Nephron (organoid): ENCODE measurements at regions not wholly inside any gene's neighbourhood (a gene's known extent, or its start where the extent isn't known, plus 50 kb on each side); places are given as distances from the start of the nearest gene placed in this dataset.
A peak's percentile ranks its signal among the peaks of the same experiment; 100 is the strongest.

Experiments
- H3K27ac Mint-ChIP-seq, 3 experiments: 2 replicates each; pipeline ENCODE4 v1.8.0; 2020; ENCODE audit warnings: mixed read lengths in 3 of 3, mild to moderate bottlenecking in 2 of 3, moderate library complexity in 1 of 3
- H3K27me3 Mint-ChIP-seq: 2 replicates; pipeline ENCODE4 v1.8.0; 2021; ENCODE audit warnings: low read depth, mild to moderate bottlenecking, moderate library complexity, mixed read lengths
- H3K36me3 Mint-ChIP-seq: 2 replicates; pipeline ENCODE4 v1.8.0; 2020; ENCODE audit warnings: low read depth, mixed read lengths
- H3K4me1 Mint-ChIP-seq: 2 replicates; pipeline ENCODE4 v1.8.0; 2020; ENCODE audit warnings: mixed read lengths
- H3K4me3 Mint-ChIP-seq, 3 experiments: 2 replicates each; pipeline ENCODE4 v1.8.0; 2020; ENCODE audit warnings: mild to moderate bottlenecking in 3 of 3, mixed read lengths in 3 of 3, moderate library complexity in 2 of 3
- H3K9me3 Mint-ChIP-seq: 2 replicates; pipeline ENCODE4 v1.8.0; 2020; ENCODE audit warnings: mixed read lengths
- CTCF ChIP-seq, 3 experiments: fragments of 200-600 bp; sonication (generic); IDR thresholded peaks; one replicate each; pipeline ENCODE4 v1.5.0; 2021; ENCODE audit warnings: antibody characterized with exemption in 3 of 3; ENCODE audit not compliant: unreplicated experiment in 3 of 3

DNA sequence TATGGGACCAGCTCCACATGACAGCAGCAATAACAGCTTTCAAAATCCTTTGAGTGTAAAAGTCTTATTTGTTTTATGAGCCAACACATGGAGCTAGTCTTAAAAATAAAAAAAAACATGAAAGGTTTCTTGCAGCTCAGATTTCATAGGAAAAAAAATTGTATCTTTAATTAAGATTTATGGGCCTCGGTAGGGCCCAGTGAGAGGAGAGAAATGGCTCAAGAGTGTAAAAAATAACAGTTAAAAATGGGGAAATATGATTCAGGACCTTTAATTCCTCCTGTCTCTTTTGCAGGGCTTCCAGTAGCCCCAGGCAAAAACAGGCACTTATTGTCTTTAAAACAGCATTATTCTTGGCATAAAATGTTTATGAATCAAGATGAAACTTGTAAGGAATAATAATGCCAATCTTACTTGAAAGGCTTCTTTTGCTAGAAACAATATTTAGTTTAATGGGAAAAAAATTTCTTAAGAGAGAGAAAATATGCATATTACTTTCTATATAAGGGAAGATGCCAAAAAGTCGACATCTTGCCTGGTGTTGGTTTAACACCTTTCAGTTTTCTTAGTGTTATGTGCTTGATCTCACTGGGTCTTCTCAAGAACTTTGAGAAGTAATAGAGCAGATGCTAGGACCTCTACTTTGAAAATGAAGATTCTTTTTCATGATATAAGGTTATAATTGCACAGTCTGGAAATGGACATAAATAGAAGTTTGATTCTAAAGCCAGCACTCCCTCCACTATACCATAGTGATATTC is 71.3 kb upstream of the SETBP1 start:
- Mint-ChIP-seq H3K36me3 (no peaks in the 10 kb centered on the region), H3K27me3 (no peaks in the 10 kb centered on the region), H3K4me1 (peaks cover 22% of the 10 kb centered on the region), H3K4me3 (no peak overlapping the region), H3K9me3 (no peaks in the 10 kb centered on the region), H3K27ac (peak overlapping the region in 2 of 3 experiments; percentile 49 to 58)
- no peak for TF ChIP-seq CTCF (IDR thresholded peaks at IDR 0.05; ENCODE audit: unreplicated experiment in 3 of 3)

DNA sequence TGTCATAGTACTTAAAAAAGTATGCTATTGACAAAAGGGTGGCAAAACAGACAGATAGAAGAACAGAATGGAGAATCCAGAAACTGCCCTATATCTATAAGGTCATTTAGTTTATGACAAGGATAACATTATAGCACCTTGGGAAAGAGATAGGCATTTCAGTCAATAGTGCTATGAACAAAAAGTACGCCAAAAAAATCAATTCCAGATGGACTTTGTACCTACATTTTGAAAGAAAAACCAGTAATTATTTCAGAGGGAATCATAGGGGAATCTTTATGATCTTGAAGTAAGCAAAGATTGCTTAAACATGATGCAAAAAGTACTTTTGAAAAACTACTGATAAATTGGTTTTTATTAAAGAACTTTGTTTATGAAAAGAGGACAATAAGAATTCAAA is 59.9 kb upstream of the SETBP1 start:
- no peaks in the 10 kb centered on the region for H3K36me3 Mint-ChIP-seq
- no peak overlapping the region for H3K4me3 Mint-ChIP-seq
- H3K4me1 Mint-ChIP-seq = no peaks in the 10 kb centered on the region
- no peak overlapping the region for H3K27ac Mint-ChIP-seq
- no peaks in the 10 kb centered on the region for H3K27me3 Mint-ChIP-seq
- H3K9me3 Mint-ChIP-seq = peaks cover 23% of the 10 kb centered on the region
- no peak for TF ChIP-seq CTCF (IDR thresholded peaks at IDR 0.05; ENCODE audit: unreplicated experiment in 3 of 3)

DNA sequence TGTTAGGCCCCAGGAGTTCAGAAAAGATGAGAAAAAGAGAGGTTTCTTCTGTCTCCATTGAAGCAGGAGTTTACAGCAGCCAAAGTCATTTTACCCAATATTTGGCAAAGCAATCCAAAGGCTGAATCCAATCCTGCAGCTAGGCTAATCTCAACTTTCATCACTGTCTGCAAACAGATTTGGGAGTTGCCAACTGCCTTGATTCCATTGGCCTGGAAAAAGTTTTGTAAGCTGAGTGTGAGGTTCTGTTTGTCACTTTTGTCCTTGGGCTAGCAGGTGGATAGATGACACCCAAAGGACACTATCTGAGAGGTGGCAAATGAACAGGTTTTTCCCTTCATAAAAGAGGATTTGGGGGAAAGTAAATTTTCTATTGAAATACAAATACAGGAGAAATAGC is 56.6 kb upstream of the SETBP1 start:
- no peaks in the 10 kb centered on the region for H3K27me3 Mint-ChIP-seq
- H3K4me3 Mint-ChIP-seq = no peak overlapping the region
- no peak overlapping the region for H3K27ac Mint-ChIP-seq
- H3K4me1 Mint-ChIP-seq = peaks cover 11% of the 10 kb centered on the region
- TF ChIP-seq CTCF (IDR thresholded peaks at IDR 0.05; ENCODE audit: unreplicated experiment in 3 of 3) = no peak
- H3K9me3 Mint-ChIP-seq = no peaks in the 10 kb centered on the region
- no peaks in the 10 kb centered on the region for H3K36me3 Mint-ChIP-seq

DNA sequence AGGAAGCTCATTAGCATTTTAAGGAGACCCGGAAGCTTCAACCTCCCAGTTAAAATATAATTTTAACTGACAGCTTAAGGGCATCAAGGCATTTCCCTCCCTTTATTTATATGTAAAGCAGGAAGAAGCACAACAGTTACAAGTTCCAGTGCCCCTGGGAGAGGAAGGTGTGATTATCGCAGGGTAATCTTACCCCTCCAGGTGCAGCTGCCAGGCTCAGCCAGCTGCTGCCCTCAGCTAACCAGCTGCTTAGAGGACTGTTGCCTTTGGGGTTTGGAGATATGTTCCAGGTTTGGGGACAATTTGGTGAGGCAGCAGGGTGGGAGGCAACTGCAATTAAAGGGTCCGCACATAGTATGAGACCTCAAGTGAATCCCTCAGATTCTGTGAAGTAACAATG is 55.3 kb upstream of the SETBP1 start:
- H3K9me3 Mint-ChIP-seq = no peaks in the 10 kb centered on the region

DNA sequence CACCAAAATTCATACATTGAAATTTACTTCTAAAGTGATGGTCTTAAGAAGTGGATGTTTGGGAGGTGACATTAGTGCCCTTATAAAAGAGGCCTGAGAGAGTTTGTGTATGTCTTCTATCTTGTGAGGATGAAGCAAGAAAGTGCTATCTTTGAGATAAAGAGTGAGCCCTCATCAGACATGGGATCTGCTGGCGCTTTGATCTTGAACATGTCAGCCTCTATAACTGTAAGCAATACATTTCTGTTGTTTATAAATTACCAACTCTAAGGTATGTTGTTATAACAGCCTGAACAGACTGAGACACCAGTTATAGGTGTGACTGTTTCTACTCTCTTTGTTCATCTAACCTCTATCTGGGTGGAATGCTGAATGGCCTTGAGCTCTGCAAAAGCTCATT is 54.5 kb upstream of the SETBP1 start:
- Mint-ChIP-seq H3K27me3 (no peaks in the 10 kb centered on the region), H3K27ac (no peak overlapping the region), H3K36me3 (no peaks in the 10 kb centered on the region), H3K9me3 (no peaks in the 10 kb centered on the region), H3K4me1 (peaks cover 11% of the 10 kb centered on the region), H3K4me3 (no peak overlapping the region)
- TF ChIP-seq CTCF (IDR thresholded peaks at IDR 0.05; ENCODE audit: unreplicated experiment in 3 of 3) = no peak

More for the DNA sequence above, 55.3 kb upstream of the SETBP1 start:
- no peaks in the 10 kb centered on the region for H3K36me3 Mint-ChIP-seq
- H3K27ac Mint-ChIP-seq = no peak overlapping the region
- no peak for TF ChIP-seq CTCF (IDR thresholded peaks at IDR 0.05; ENCODE audit: unreplicated experiment in 3 of 3)
- peaks cover 11% of the 10 kb centered on the region for H3K4me1 Mint-ChIP-seq
- no peaks in the 10 kb centered on the region for H3K27me3 Mint-ChIP-seq
- no peak overlapping the region for H3K4me3 Mint-ChIP-seq

GRCh38 chr18:44626807-44627206 is 53.9 kb upstream of the SETBP1 start:
- Mint-ChIP-seq H3K36me3 (no peaks in the 10 kb centered on the region), H3K9me3 (no peaks in the 10 kb centered on the region), H3K27me3 (no peaks in the 10 kb centered on the region)

More at GRCh38 chr18:44626807-44627206, 53.9 kb upstream of the SETBP1 start:
- Mint-ChIP-seq H3K4me3 (no peak overlapping the region), H3K4me1 (peaks cover 11% of the 10 kb centered on the region), H3K27ac (no peak overlapping the region)
- TF ChIP-seq CTCF (IDR thresholded peaks at IDR 0.05; ENCODE audit: unreplicated experiment in 3 of 3) = no peak
